Fibroblast of pulmonary artery (primary cell): ENCODE measurements at regions not wholly inside any gene's neighbourhood (a gene's known extent, or its start where the extent isn't known, plus 50 kb on each side); places are given as distances from the start of the nearest gene placed in this dataset.

Experiments used
- DNase-seq: peaks from one replicate; pipeline ENCODE4 v3.0.0-alpha.2; 2010; ENCODE audit warnings: low read depth
- H3K4me3 ChIP-seq: replicated peaks from 2 replicates; pipeline ENCODE4 v1.5.1; 2011; ENCODE audit warnings: low read depth, mild to moderate bottlenecking, control low read depth, low read length, moderate library complexity
- CTCF ChIP-seq: IDR thresholded peaks from 2 replicates; pipeline ENCODE4 v1.5.1; 2011; ENCODE audit warnings: mild to moderate bottlenecking, control low read depth, low read length, inconsistent platforms; ENCODE audit errors: missing control alignments

GRCh38 chr5:123875561-123876275 lies 363.7 kb downstream of the CSNK1G3 start:
- no peak for DNase-seq
- no peak overlapping the region for H3K4me3 ChIP-seq
- no peak for TF ChIP-seq CTCF

GRCh38 chr5:123874600-123875201 lies 362.7 kb downstream of the CSNK1G3 start:
- TF ChIP-seq CTCF: no peak
- peak; percentile 56 for DNase-seq

GRCh38 chr5:123873846-123874245 lies 361.9 kb downstream of the CSNK1G3 start:
- no peak for DNase-seq
- TF ChIP-seq CTCF: no peak
- no peak overlapping the region for H3K4me3 ChIP-seq

More at GRCh38 chr5:123874600-123875201, 362.7 kb downstream of the CSNK1G3 start:
- no peak overlapping the region for H3K4me3 ChIP-seq

- no peak overlapping the region for H3K4me3 ChIP-seq
- no peak for TF ChIP-seq CTCF
- DNase-seq: no peak
Measured at GRCh38 chr5:123871373-123871772, 359.4 kb downstream of the CSNK1G3 start.

GRCh38 chr5:123868881-123869280 lies 356.9 kb downstream of the CSNK1G3 start:
- no peak for DNase-seq
- H3K4me3 ChIP-seq: no peak overlapping the region
- no peak for TF ChIP-seq CTCF

- H3K4me3 ChIP-seq: no peak overlapping the region
- no peak for TF ChIP-seq CTCF
- DNase-seq: no peak
Measured at GRCh38 chr5:123868267-123868666, 356.3 kb downstream of the CSNK1G3 start.

GRCh38 chr5:123865641-123866040 lies 353.7 kb downstream of the CSNK1G3 start:
- no peak for TF ChIP-seq CTCF
- no peak for DNase-seq
- no peak overlapping the region for H3K4me3 ChIP-seq
